ENCODE measurements at regions not wholly inside any gene's neighbourhood (a gene's known extent, or its start where the extent isn't known, plus 50 kb on each side); places are given as distances from the start of the nearest gene placed in this dataset.

GRCh38 chr22:42330170-42330569, 59.7 kb upstream of the TCF20 start:
- no peaks in the 10 kb centered on the region for H3K36me3 Mint-ChIP-seq
- no peaks in the 10 kb centered on the region for H3K9me3 Mint-ChIP-seq
- no peak overlapping the region for H3K27ac Mint-ChIP-seq
- peaks cover 6% of the 10 kb centered on the region for H3K27me3 Mint-ChIP-seq
- peaks cover 0 to 7% (median 0%) of the 10 kb centered on the region in 3 donors for H3K4me1 Mint-ChIP-seq
- peak overlapping the region in 1 of 4 donors; percentile 4 for H3K4me3 Mint-ChIP-seq

GRCh38 chr22:42329504-42329903, 59.1 kb upstream of the TCF20 start:
- no peaks in the 10 kb centered on the region for H3K9me3 Mint-ChIP-seq
- H3K27me3 Mint-ChIP-seq: peaks cover 5% of the 10 kb centered on the region
- no peaks in the 10 kb centered on the region for H3K36me3 Mint-ChIP-seq
- peaks cover 0 to 8% (median 0%) of the 10 kb centered on the region in 3 donors for H3K4me1 Mint-ChIP-seq
- H3K4me3 Mint-ChIP-seq: no peak overlapping the region
- H3K27ac Mint-ChIP-seq: no peak overlapping the region

DNA sequence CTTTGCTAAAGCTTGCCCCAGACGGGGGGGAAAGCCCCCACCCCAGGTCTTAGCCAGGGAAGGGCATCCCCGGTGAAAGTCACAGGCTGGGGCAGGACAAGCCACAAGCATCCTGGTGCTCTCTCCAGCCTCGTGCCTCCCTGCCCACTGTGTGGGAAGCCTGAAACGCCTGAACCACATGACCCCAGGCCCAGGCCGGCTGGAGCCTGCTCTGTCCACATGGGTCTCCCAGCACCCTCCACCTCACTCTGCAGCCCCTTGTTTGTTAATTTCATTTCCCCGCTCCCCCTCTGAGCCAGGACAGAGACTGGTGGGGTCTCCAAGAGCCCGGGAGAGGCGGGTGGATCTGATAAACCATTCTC, 58.3 kb upstream of the TCF20 start:
- H3K4me3 Mint-ChIP-seq: no peak overlapping the region
- H3K27me3 Mint-ChIP-seq: peaks cover 5% of the 10 kb centered on the region
- H3K4me1 Mint-ChIP-seq: peaks cover 0 to 9% (median 0%) of the 10 kb centered on the region in 3 donors
- no peaks in the 10 kb centered on the region for H3K9me3 Mint-ChIP-seq
- peaks cover 2% of the 10 kb centered on the region for H3K36me3 Mint-ChIP-seq
- no peak overlapping the region for H3K27ac Mint-ChIP-seq

- H3K36me3 Mint-ChIP-seq: peaks cover 2% of the 10 kb centered on the region
- peaks cover 5% of the 10 kb centered on the region for H3K27me3 Mint-ChIP-seq
- peaks cover 0 to 9% (median 0%) of the 10 kb centered on the region in 3 donors for H3K4me1 Mint-ChIP-seq
- H3K27ac Mint-ChIP-seq: no peak overlapping the region
- H3K4me3 Mint-ChIP-seq: peak overlapping the region in 1 of 4 donors; percentile 23
- no peaks in the 10 kb centered on the region for H3K9me3 Mint-ChIP-seq
Measured at GRCh38 chr22:42328130-42328783, 57.8 kb upstream of the TCF20 start.

DNA sequence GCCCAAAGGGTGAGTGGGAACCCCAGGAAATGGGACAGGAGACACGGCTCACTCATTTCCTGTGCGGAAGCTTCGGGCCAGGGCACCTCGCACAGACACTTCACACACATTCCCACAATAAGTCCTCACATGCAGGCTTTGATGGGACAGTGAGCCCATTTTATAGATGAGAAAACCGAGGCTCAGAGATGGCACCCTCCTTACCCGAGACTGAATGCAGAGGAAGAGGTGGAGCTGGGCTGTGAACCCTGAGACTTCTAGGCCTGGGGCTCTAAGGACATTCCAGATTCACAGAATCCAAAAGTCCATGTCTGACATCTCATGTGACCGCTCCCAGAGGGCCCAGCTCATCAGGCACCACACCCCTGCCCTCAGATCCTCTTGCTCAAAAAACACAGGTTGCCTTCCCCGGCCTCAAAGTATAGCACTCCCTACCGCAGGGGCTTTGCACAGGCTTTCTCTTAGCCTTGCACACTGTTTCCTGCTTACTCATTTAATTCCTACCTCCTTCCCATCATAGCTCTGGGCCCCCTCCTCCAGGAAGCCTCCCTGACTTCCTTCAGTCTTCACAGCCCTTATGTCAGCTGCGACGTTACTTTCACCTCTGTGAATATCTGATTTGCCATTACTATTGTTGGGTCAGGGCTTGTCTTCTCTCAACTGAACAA, 57.1 kb upstream of the TCF20 start:
- peak overlapping the region in 2 of 4 donors; percentile 23 to 39 for H3K4me3 Mint-ChIP-seq
- peaks cover 2% of the 10 kb centered on the region for H3K36me3 Mint-ChIP-seq
- H3K27ac Mint-ChIP-seq: no peak overlapping the region
- H3K4me1 Mint-ChIP-seq: peaks cover 0 to 9% (median 0%) of the 10 kb centered on the region in 3 donors
- H3K9me3 Mint-ChIP-seq: no peaks in the 10 kb centered on the region
- peaks cover 5% of the 10 kb centered on the region for H3K27me3 Mint-ChIP-seq

DNA sequence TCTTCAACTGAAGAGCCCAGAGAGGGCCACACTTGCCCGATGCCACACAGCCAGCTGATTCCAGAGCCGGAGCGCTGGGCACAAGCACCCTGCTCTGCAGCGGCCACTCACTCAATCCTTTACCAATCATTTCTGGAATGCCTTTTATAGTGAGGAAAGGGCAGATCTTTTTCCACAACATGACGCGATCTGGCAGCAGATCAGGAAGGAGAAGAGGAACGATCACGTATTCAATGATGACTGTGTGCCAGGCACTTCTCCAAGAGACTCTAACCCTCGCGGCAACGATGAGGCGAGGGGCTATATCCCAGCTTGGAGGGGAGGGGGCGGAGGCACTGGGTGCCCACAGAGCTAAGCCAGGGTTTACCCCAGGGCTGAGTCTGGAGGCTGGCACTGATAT, 56.3 kb upstream of the TCF20 start:
- Mint-ChIP-seq H3K9me3 (no peaks in the 10 kb centered on the region), H3K4me1 (peaks cover 0 to 9% (median 0%) of the 10 kb centered on the region in 3 donors), H3K36me3 (peaks cover 2% of the 10 kb centered on the region), H3K27me3 (peaks cover 5% of the 10 kb centered on the region), H3K27ac (no peak overlapping the region), H3K4me3 (no peak overlapping the region)

DNA sequence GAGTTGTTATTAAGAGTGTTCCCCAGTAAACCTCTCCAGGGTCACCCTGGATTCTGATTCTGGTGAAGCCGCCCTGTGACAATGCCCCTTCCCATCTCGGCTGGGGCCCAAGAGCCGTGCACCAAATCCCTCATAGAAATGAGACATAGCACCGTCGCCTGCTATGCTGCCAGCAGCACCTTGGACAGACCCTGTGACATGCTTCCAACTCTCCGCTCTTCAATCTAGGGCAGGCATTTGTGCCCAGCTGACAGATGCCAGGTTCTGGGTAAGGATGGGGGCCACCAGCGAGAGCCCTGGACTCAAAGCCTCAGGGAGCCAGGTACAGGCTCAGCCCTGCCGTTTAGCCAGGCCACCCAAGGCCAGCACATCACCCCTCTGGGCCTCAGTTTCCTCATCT, 55.8 kb upstream of the TCF20 start:
- Mint-ChIP-seq H3K4me3 (no peak overlapping the region), H3K36me3 (peaks cover 2% of the 10 kb centered on the region), H3K4me1 (peaks cover 0 to 9% (median 0%) of the 10 kb centered on the region in 3 donors), H3K27me3 (peaks cover 5% of the 10 kb centered on the region), H3K9me3 (no peaks in the 10 kb centered on the region), H3K27ac (no peak overlapping the region)

DNA sequence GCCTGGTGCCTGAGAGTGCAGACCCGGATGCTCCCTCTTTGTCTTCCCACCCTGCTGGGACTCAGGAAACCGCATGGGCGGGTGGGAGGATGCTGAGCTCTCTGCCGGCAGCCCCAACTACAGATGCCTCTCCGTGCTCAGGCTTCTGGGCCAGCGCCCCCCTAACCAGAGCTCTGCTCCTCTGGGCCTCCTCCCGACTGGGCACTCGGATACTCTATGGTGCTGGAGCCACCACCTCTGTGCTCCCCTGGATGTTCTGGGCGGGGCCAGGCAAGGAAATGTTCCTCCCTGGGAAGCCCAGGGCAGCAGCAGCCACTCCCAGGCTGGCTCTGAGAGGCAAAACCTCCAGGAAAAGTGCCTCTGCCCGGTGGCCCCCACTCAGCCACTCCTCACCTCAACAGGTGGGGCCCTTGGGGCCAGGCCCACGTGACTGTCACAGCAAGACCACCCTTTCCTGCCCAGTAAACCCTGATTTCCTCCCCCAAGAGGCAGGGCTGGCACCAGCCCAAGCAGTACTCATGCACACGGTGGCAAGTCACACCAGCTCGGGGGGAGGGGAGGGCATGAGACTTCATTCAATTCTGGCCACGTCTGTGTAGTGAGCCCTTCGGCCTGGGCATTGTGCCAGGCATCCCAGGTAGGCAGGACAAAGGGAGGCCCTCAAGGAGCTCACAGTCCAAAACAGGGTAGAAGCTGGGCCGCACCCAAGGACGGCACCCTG, 54.7 kb upstream of the TCF20 start:
- H3K4me1 Mint-ChIP-seq: peaks cover 0 to 9% (median 0%) of the 10 kb centered on the region in 3 donors
- no peaks in the 10 kb centered on the region for H3K9me3 Mint-ChIP-seq
- H3K36me3 Mint-ChIP-seq: peaks cover 2% of the 10 kb centered on the region
- H3K27me3 Mint-ChIP-seq: peaks cover 3% of the 10 kb centered on the region
- no peak overlapping the region for H3K27ac Mint-ChIP-seq
- H3K4me3 Mint-ChIP-seq: no peak overlapping the region

- H3K36me3 Mint-ChIP-seq: peaks cover 2% of the 10 kb centered on the region
- H3K27me3 Mint-ChIP-seq: peaks cover 2% of the 10 kb centered on the region
- H3K27ac Mint-ChIP-seq: no peak overlapping the region
Measured at GRCh38 chr22:42324566-42324965, 54.1 kb upstream of the TCF20 start.

GRCh38 chr22:42323971-42324370, 53.5 kb upstream of the TCF20 start:
- peaks cover 0 to 9% (median 0%) of the 10 kb centered on the region in 3 donors for H3K4me1 Mint-ChIP-seq
- H3K27ac Mint-ChIP-seq: no peak overlapping the region
- H3K27me3 Mint-ChIP-seq: peaks cover 2% of the 10 kb centered on the region
- no peak overlapping the region for H3K4me3 Mint-ChIP-seq
- no peaks in the 10 kb centered on the region for H3K9me3 Mint-ChIP-seq
- peaks cover 2% of the 10 kb centered on the region for H3K36me3 Mint-ChIP-seq

More at GRCh38 chr22:42324566-42324965, 54.1 kb upstream of the TCF20 start:
- Mint-ChIP-seq H3K4me1 (peaks cover 0 to 9% (median 0%) of the 10 kb centered on the region in 3 donors), H3K9me3 (no peaks in the 10 kb centered on the region), H3K4me3 (no peak overlapping the region)

GRCh38 chr22:42322562-42322926, 52.1 kb upstream of the TCF20 start:
- Mint-ChIP-seq H3K27ac (peak overlapping the region in 1 of 3 donors; percentile 84), H3K4me3 (no peak overlapping the region)

DNA sequence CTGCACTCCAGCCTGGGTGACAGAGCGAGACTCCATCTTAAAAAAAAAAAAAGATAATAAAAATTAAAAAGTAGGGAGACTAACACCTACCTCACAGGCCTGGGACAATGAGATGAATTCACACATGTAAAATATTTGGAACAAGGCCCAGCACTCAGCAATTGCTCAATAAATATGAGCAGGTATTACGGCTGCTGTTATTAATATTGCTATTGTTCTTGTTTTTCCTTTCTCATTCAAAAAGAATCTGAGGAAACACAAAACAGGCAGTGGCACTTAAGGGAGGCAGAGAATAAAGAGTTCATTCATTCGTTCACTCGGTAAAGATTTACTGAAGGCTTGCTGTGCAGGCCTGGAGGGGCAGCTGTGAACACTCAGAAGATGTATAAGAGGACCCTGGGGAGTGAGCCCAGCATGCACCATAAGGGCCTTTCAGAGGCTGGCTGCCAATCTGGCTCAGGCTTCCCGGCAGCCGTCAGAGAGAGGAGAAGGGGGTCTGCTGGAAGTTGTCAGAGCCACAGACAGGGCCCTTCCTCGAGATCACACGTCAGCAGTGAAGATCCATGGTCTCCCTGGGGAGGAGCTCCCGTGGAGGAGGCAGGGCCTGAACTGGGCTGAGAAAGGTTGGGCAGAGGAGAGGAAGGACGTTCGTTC, 51.6 kb upstream of the TCF20 start:
- Mint-ChIP-seq H3K4me3 (no peak overlapping the region), H3K4me1 (peaks cover 2 to 6% (median 3%) of the 10 kb centered on the region in 3 donors), H3K9me3 (no peaks in the 10 kb centered on the region)

More at GRCh38 chr22:42322562-42322926, 52.1 kb upstream of the TCF20 start:
- H3K9me3 Mint-ChIP-seq: no peaks in the 10 kb centered on the region
- peaks cover 0 to 7% (median 0%) of the 10 kb centered on the region in 3 donors for H3K4me1 Mint-ChIP-seq
- peaks cover 2% of the 10 kb centered on the region for H3K36me3 Mint-ChIP-seq
- no peaks in the 10 kb centered on the region for H3K27me3 Mint-ChIP-seq

DNA sequence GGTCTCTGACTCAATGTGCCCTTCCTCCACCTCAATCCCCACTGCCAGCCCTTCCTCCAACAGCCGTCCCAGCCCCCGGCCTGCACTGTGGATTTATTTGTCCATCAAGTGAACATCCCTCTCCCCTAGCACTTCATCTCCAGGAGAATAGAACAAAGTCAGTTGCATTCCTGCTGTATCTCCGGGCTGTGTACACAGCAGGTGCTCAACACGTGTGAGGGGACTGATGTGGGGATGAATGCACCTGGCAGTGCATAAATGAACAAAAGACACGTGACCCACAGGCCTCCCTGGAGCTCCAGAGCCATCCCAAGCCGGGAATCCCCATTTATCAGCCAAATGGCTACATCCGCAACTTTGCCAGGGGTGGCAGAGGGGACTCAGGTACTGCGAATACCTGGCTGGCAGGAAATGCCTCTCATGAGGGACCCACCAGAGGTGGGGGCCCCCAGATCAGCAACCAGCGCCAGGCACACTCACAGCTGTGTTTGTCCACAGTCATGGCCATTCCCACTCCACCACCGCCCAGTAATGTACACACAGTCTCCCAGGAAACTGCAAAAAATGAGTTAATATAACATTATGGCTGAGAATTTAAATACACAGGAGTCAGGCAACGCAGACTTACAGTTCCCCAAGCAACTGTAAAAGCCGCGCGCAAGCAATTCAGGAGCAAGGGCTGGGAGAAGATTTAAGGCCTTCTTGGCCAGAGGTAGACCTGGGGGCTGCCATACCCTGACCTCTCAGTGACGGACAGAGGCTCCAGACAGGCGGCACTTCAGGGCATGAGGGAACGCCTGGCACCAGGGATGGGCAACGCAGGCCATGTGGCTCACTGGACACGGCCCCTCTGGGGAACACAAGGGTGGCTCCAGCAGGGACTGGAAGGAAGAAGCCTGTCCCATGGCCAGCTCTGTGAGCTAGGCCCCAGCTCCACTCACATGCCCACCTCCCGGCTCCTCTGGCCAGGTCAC, 50.3 kb upstream of the TCF20 start:
- Mint-ChIP-seq H3K27ac (no peak overlapping the region), H3K36me3 (peaks cover 2% of the 10 kb centered on the region), H3K27me3 (peaks cover 6% of the 10 kb centered on the region), H3K4me1 (peaks cover 7 to 14% (median 7%) of the 10 kb centered on the region in 3 donors), H3K4me3 (no peak overlapping the region), H3K9me3 (no peaks in the 10 kb centered on the region)

More for the DNA sequence above, 51.6 kb upstream of the TCF20 start:
- H3K36me3 Mint-ChIP-seq: peaks cover 2% of the 10 kb centered on the region
- peak overlapping the region in 1 of 3 donors; percentile 84 for H3K27ac Mint-ChIP-seq
- no peaks in the 10 kb centered on the region for H3K27me3 Mint-ChIP-seq

All from IgD-negative memory B cell (primary cell).